ENCODE measurements at regions not wholly inside any gene's neighbourhood (a gene's known extent, or its start where the extent isn't known, plus 50 kb on each side); places are given as distances from the start of the nearest gene placed in this dataset.
"Not testable (repeated sequence)": the region's sequence is repeated elsewhere in the genome, so short reads cannot be mapped to it uniquely, and the experiment has no call there.

DNA sequence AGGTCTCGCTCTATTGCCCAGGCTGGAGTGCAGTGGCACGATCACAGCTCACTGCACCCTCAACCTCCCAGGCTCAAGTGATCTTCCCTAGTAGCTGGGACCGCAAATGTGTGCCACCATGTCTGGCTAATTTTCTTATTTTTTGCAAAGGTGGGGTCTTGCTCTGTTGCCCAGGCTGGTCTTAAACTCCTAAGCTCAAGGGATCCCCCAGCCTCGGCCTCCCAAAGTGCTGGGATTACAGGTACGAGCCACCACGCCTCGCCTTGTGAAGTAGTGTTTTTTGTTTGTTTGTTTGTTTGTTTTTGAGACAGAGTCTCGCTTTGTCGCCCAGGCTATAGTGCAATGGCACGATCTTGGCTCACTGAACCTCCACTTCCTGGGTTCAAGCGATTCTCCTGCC is 125.5 kb downstream of the HAUS1 start:
- not testable (repeated sequence) for TF ChIP-seq EZH2 (IDR thresholded peaks at IDR 0.05; ENCODE audit: insufficient read depth, low read length); CTCF (IDR thresholded peaks at IDR 0.05; ENCODE audit: insufficient read depth, low read depth, low read length)

Data from astrocyte (in vitro differentiated cells and primary cell).